ENCODE measurements at regions not wholly inside any gene's neighbourhood (a gene's known extent, or its start where the extent isn't known, plus 50 kb on each side); places are given as distances from the start of the nearest gene placed in this dataset.
"Not testable (repeated sequence)": the region's sequence is repeated elsewhere in the genome, so short reads cannot be mapped to it uniquely, and the experiment has no call there.

DNA sequence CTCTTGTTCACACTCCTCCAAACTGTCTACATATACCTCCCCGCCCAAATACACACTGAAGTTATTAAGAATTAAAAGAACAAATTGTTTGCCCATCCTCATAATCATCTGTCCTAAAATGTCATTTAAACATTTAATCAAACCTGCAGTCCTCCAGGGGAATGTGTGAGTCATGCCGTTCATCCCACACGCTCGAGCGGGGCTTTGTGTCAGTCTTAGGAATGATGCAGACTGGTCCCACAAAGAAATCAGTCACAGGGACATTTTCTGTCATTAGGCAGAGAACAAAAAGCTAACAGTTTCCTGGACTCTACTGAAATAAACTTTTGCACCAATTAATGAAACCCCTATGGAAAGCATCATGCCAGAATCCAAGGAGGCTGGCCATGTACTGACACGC lies 194.6 kb downstream of the ZNF92 start:
- POLR2A ChIA-PET; H3K4me1 ChIP-seq (ENCODE audit: control insufficient read depth in 1 of 2, insufficient read depth in 2 of 2, low read depth in 1 of 2, low read length in 1 of 2); CTCF ChIA-PET; H3K9me2 ChIP-seq; DNase-seq; H3K4me2 ChIP-seq; H4K20me1 ChIP-seq (ENCODE audit: insufficient read depth); H3K27me3 ChIP-seq (ENCODE audit: insufficient read depth); H3K36me3 ChIP-seq (replicated peaks in 1 of 2; ENCODE audit: control insufficient read depth in 1 of 2, insufficient read depth in 2 of 2, low read length in 1 of 2); H3K4me3 ChIP-seq (ENCODE audit: low read depth in 2 of 2, low read length in 1 of 2); H3K9me3 ChIP-seq; H3K9ac ChIP-seq; H2AFZ ChIP-seq (ENCODE audit: low read depth); H3K27ac ChIP-seq (ENCODE audit: low read depth in 2 of 2, low read length in 1 of 2); H3F3A ChIP-seq (replicated peaks; ENCODE audit: insufficient read depth); H3K79me2 ChIP-seq (ENCODE audit: insufficient read depth): not testable (repeated sequence)
- no CpG with 5 or more reads among the region's 6 CpGs for WGBS (ENCODE audit: low lambda C conversion rate)

DNA sequence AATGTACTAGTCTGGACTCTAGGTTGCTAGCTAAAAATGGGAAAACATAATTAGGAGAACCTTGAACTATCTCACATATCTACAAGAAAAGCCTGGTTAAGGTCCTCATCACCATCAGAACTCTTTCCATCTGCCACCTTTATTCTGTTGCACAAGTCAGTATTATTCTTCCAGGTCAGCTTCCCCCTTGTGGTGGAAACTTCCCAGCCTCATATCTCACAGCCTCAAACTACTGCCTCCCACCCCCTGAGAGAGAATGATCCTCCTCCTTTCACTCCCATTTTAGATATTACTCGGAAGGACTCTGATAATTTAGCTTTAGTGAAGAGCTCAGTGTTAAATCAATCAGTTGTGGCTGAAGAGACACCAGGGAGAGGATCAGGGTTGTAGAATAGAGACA lies 197.3 kb downstream of the ZNF92 start:
- H3K27me3 ChIP-seq (ENCODE audit: insufficient read depth); H3K27ac ChIP-seq (ENCODE audit: low read depth in 2 of 2, low read length in 1 of 2); H3K9me2 ChIP-seq; H3K9ac ChIP-seq; H3K9me3 ChIP-seq; H2AFZ ChIP-seq (ENCODE audit: low read depth); CTCF ChIA-PET; H3K79me2 ChIP-seq (ENCODE audit: insufficient read depth); POLR2A ChIA-PET; H3F3A ChIP-seq (replicated peaks; ENCODE audit: insufficient read depth); DNase-seq; H3K4me3 ChIP-seq (ENCODE audit: low read depth in 2 of 2, low read length in 1 of 2); H4K20me1 ChIP-seq (ENCODE audit: insufficient read depth); H3K4me1 ChIP-seq (ENCODE audit: control insufficient read depth in 1 of 2, insufficient read depth in 2 of 2, low read depth in 1 of 2, low read length in 1 of 2); H3K4me2 ChIP-seq; H3K36me3 ChIP-seq (replicated peaks in 1 of 2; ENCODE audit: control insufficient read depth in 1 of 2, insufficient read depth in 2 of 2, low read length in 1 of 2): not testable (repeated sequence)
- no CpG with 5 or more reads among the region's 1 CpG for whole genome bisulfite sequencing (ENCODE audit: low lambda C conversion rate)

DNA sequence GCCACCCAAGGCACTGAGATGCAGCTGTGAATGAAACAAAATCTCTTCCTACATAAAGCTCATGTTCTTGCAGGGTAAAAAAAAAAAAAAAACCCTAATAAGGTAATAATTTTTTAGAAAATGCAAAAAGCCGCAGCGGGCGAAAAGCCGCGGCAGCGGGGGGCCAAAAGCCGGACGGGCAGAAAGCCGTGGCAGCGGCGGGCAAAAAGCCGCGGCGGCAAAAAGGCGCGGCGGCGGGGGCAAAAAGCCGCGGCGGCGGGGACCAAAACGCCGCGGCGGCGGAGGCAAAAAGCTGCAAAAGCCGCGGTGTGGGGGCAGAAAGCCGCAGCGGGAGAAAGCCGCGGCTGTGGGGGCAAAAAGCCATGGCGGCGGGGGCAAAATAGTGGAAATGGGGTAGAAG lies 198.9 kb downstream of the ZNF92 start:
- H4K20me1 ChIP-seq (ENCODE audit: insufficient read depth); H3K9ac ChIP-seq; POLR2A ChIA-PET; H3K27me3 ChIP-seq (ENCODE audit: insufficient read depth); H3K9me2 ChIP-seq; H2AFZ ChIP-seq (ENCODE audit: low read depth); H3K36me3 ChIP-seq (replicated peaks in 1 of 2; ENCODE audit: control insufficient read depth in 1 of 2, insufficient read depth in 2 of 2, low read length in 1 of 2); H3K9me3 ChIP-seq; H3K79me2 ChIP-seq (ENCODE audit: insufficient read depth); CTCF ChIA-PET; H3F3A ChIP-seq (replicated peaks; ENCODE audit: insufficient read depth); DNase-seq; H3K27ac ChIP-seq (ENCODE audit: low read depth in 2 of 2, low read length in 1 of 2); H3K4me1 ChIP-seq (ENCODE audit: control insufficient read depth in 1 of 2, insufficient read depth in 2 of 2, low read depth in 1 of 2, low read length in 1 of 2): not testable (repeated sequence)
- 14% methylated on average over 31 of the region's 35 CpGs for WGBS (ENCODE audit: low lambda C conversion rate)
- Histone ChIP-seq H3K4me2 (peak overlapping the region; percentile 52; the same call in 1 of the 2 replicates), H3K4me3 (ENCODE audit: low read depth in 2 of 2, low read length in 1 of 2) (peak overlapping the region; percentile 32 to 52)
- TF ChIP-seq EZH2phosphoT487 (IDR thresholded peaks at IDR 0.05; ENCODE audit: borderline replicate concordance, low read depth) = 0 out of 2 replicates have a peak, but pooled peaks have one; percentile 49

DNA sequence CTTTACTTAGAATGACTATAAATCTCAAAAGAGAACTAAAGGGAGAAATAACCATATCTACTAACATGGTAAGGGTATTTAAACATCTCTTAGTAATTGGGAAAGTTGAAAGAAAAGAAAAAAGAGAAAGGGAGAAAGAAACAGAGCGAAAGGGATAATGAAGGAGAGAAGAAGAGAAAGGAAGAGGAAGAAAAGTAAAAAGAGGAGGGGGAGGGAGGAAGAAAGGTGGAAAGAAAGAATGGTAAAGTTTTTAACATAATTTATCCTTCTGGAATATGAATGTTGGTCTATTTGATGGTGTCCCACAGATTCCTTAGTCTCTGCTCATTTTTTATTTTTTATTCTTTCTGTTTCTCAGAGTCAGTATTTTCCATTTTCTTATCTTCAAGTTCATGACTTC lies 202.7 kb downstream of the ZNF92 start:
- WGBS (ENCODE audit: low lambda C conversion rate) = 35% methylated on average over 1 of the region's 1 CpG
- H3K9me2 ChIP-seq; H4K20me1 ChIP-seq (ENCODE audit: insufficient read depth); H2AFZ ChIP-seq (ENCODE audit: low read depth); H3K27me3 ChIP-seq (ENCODE audit: insufficient read depth); H3F3A ChIP-seq (replicated peaks; ENCODE audit: insufficient read depth); H3K4me2 ChIP-seq; POLR2A ChIA-PET; DNase-seq; H3K36me3 ChIP-seq (replicated peaks in 1 of 2; ENCODE audit: control insufficient read depth in 1 of 2, insufficient read depth in 2 of 2, low read length in 1 of 2); H3K79me2 ChIP-seq (ENCODE audit: insufficient read depth); H3K9ac ChIP-seq; H3K4me3 ChIP-seq (ENCODE audit: low read depth in 2 of 2, low read length in 1 of 2); H3K27ac ChIP-seq (ENCODE audit: low read depth in 2 of 2, low read length in 1 of 2); CTCF ChIA-PET; H3K4me1 ChIP-seq (ENCODE audit: control insufficient read depth in 1 of 2, insufficient read depth in 2 of 2, low read depth in 1 of 2, low read length in 1 of 2); H3K9me3 ChIP-seq: not testable (repeated sequence)

GRCh38 chr7:65582518-65583119 lies 209.0 kb downstream of the ZNF92 start:
- H2AFZ ChIP-seq (ENCODE audit: low read depth); H3K27ac ChIP-seq (ENCODE audit: low read depth in 2 of 2, low read length in 1 of 2); H3K4me3 ChIP-seq (ENCODE audit: low read depth in 2 of 2, low read length in 1 of 2); H3K79me2 ChIP-seq (ENCODE audit: insufficient read depth); H3K36me3 ChIP-seq (replicated peaks in 1 of 2; ENCODE audit: control insufficient read depth in 1 of 2, insufficient read depth in 2 of 2, low read length in 1 of 2); H3K4me1 ChIP-seq (ENCODE audit: control insufficient read depth in 1 of 2, insufficient read depth in 2 of 2, low read depth in 1 of 2, low read length in 1 of 2); H3K9me3 ChIP-seq; CTCF ChIA-PET; H3K27me3 ChIP-seq (ENCODE audit: insufficient read depth); DNase-seq; H3K9ac ChIP-seq; H4K20me1 ChIP-seq (ENCODE audit: insufficient read depth); POLR2A ChIA-PET; H3K9me2 ChIP-seq; H3K4me2 ChIP-seq; H3F3A ChIP-seq (replicated peaks; ENCODE audit: insufficient read depth): not testable (repeated sequence)
- WGBS (ENCODE audit: low lambda C conversion rate) = 13% methylated on average over 2 of the region's 2 CpGs

- H3F3A ChIP-seq (replicated peaks; ENCODE audit: insufficient read depth); POLR2A ChIA-PET; DNase-seq; H3K36me3 ChIP-seq (replicated peaks in 1 of 2; ENCODE audit: control insufficient read depth in 1 of 2, insufficient read depth in 2 of 2, low read length in 1 of 2); H3K9me2 ChIP-seq; H3K27ac ChIP-seq (ENCODE audit: low read depth in 2 of 2, low read length in 1 of 2); H3K4me2 ChIP-seq; H3K79me2 ChIP-seq (ENCODE audit: insufficient read depth); H3K9me3 ChIP-seq; H3K4me1 ChIP-seq (ENCODE audit: control insufficient read depth in 1 of 2, insufficient read depth in 2 of 2, low read depth in 1 of 2, low read length in 1 of 2); CTCF ChIA-PET; H3K4me3 ChIP-seq (ENCODE audit: low read depth in 2 of 2, low read length in 1 of 2); H3K9ac ChIP-seq; H4K20me1 ChIP-seq (ENCODE audit: insufficient read depth); H2AFZ ChIP-seq (ENCODE audit: low read depth): not testable (repeated sequence)
- 3% methylated on average over 1 of the region's 1 CpG for WGBS (ENCODE audit: low lambda C conversion rate)
- peaks cover 14% of the 10 kb centered on the region; the same call in 1 of the 2 replicates for H3K27me3 ChIP-seq (ENCODE audit: insufficient read depth)
Measured at GRCh38 chr7:65602495-65602894, 228.8 kb downstream of the ZNF92 start.

Data from SK-N-SH (cell line).